Liver (tissue), 3 donors: ENCODE measurements at regions not wholly inside any gene's neighbourhood (a gene's known extent, or its start where the extent isn't known, plus 50 kb on each side); places are given as distances from the start of the nearest gene placed in this dataset.

Experiments
- CTCF ChIP-seq: fragments of 150-350 bp; IDR thresholded peaks from 2 replicates; pipeline ENCODE4 v1.5.1; 2017; ENCODE audit warnings: improper control_type of control experiment, low read depth, low read length; ENCODE audit not compliant: missing input control
- FOXA1 ChIP-seq: IDR thresholded peaks from 2 replicates; pipeline ENCODE4 v1.6.1; 2016; ENCODE audit warnings: antibody characterized with exemption
- MAX ChIP-seq: IDR thresholded peaks from 2 replicates; pipeline ENCODE4 v1.6.1; 2016; ENCODE audit warnings: antibody characterized with exemption
- RAD21 ChIP-seq, 2 donors: IDR thresholded peaks; 2 replicates each; pipeline ENCODE4 v1.6.1; 2016; ENCODE audit warnings: antibody characterized with exemption in 2 of 2, mild to moderate bottlenecking in 2 of 2
- RXRA ChIP-seq, 2 donors: IDR thresholded peaks; 2 replicates each; pipeline ENCODE4 v1.6.1; 2017 to 2018; ENCODE audit warnings: antibody characterized with exemption in 2 of 2, mild to moderate bottlenecking in 1 of 2
- SP1 ChIP-seq: IDR thresholded peaks from 2 replicates; pipeline ENCODE4 v1.6.1; 2018; ENCODE audit warnings: antibody characterized with exemption, mild to moderate bottlenecking
- TAF1 ChIP-seq: conservative IDR thresholded peaks from 2 replicates; pipeline ENCODE4 v1.6.1; 2016; ENCODE audit warnings: antibody characterized with exemption, mild to moderate bottlenecking
- YY1 ChIP-seq: IDR thresholded peaks from 2 replicates; pipeline ENCODE4 v1.6.1; 2016; ENCODE audit warnings: antibody characterized with exemption, mild to moderate bottlenecking
- TF ChIP-seq, protein P1 (sequence below): IDR thresholded peaks from 2 replicates; pipeline ENCODE4 v1.6.1; 2016; ENCODE audit warnings: antibody characterized with exemption
- TF ChIP-seq, protein P2 (sequence below): IDR thresholded peaks from 2 replicates; pipeline ENCODE4 v1.6.1; 2016; ENCODE audit warnings: antibody characterized with exemption, mild to moderate bottlenecking
- TF ChIP-seq, protein P3 (sequence below): IDR thresholded peaks from 2 replicates; pipeline ENCODE4 v1.6.1; 2016; ENCODE audit warnings: antibody characterized with exemption
- donor health status: healthy.
- donor health status: healthy.

DNA sequence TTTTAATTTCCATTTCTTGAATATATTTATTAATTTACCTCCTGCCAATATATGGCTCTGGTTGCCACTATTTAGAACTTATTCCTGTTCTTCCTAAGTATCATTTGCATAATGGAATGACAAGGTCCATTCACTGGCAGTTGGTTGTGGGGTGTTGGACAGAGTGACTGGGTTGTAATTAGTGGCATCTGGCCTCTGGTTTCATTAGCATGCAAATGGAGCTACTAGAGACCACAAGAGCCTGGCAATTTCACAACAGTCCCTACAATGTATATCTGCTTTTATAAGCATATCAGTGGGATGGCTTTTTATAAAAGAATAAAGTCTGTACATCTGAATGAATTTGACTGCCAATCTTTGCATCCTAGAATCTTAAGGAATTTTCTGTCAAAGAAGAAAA is 1030.9 kb upstream of the CDH8 start:
- TF ChIP-seq CTCF (no peak), TAF1 (no peak), RXRA (IDR thresholded peaks at IDR 0.05) (no peak), FOXA1 (no peak), MAX (no peak), SP1 (no peak), RAD21 (IDR thresholded peaks at IDR 0.05) (no peak), YY1 (no peak)
- TF ChIP-seq, protein P1, sequence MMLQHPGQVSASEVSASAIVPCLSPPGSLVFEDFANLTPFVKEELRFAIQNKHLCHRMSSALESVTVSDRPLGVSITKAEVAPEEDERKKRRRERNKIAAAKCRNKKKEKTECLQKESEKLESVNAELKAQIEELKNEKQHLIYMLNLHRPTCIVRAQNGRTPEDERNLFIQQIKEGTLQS = no peak
- TF ChIP-seq, protein P2, sequence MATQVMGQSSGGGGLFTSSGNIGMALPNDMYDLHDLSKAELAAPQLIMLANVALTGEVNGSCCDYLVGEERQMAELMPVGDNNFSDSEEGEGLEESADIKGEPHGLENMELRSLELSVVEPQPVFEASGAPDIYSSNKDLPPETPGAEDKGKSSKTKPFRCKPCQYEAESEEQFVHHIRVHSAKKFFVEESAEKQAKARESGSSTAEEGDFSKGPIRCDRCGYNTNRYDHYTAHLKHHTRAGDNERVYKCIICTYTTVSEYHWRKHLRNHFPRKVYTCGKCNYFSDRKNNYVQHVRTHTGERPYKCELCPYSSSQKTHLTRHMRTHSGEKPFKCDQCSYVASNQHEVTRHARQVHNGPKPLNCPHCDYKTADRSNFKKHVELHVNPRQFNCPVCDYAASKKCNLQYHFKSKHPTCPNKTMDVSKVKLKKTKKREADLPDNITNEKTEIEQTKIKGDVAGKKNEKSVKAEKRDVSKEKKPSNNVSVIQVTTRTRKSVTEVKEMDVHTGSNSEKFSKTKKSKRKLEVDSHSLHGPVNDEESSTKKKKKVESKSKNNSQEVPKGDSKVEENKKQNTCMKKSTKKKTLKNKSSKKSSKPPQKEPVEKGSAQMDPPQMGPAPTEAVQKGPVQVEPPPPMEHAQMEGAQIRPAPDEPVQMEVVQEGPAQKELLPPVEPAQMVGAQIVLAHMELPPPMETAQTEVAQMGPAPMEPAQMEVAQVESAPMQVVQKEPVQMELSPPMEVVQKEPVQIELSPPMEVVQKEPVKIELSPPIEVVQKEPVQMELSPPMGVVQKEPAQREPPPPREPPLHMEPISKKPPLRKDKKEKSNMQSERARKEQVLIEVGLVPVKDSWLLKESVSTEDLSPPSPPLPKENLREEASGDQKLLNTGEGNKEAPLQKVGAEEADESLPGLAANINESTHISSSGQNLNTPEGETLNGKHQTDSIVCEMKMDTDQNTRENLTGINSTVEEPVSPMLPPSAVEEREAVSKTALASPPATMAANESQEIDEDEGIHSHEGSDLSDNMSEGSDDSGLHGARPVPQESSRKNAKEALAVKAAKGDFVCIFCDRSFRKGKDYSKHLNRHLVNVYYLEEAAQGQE = no peak
- TF ChIP-seq, protein P3, sequence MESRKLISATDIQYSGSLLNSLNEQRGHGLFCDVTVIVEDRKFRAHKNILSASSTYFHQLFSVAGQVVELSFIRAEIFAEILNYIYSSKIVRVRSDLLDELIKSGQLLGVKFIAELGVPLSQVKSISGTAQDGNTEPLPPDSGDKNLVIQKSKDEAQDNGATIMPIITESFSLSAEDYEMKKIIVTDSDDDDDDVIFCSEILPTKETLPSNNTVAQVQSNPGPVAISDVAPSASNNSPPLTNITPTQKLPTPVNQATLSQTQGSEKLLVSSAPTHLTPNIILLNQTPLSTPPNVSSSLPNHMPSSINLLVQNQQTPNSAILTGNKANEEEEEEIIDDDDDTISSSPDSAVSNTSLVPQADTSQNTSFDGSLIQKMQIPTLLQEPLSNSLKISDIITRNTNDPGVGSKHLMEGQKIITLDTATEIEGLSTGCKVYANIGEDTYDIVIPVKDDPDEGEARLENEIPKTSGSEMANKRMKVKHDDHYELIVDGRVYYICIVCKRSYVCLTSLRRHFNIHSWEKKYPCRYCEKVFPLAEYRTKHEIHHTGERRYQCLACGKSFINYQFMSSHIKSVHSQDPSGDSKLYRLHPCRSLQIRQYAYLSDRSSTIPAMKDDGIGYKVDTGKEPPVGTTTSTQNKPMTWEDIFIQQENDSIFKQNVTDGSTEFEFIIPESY = no peak
